HG02798 (cell line): ENCODE measurements at regions not wholly inside any gene's neighbourhood (a gene's known extent, or its start where the extent isn't known, plus 50 kb on each side); places are given as distances from the start of the nearest gene placed in this dataset.
"Not testable (repeated sequence)": the region's sequence is repeated elsewhere in the genome, so short reads cannot be mapped to it uniquely, and the experiment has no call there.

ENCODE experiments used
- ATAC-seq: cut with Tn5 transposase; IDR thresholded peaks from one replicate; pipeline ENCODE4 v1.9.1; 2021; ENCODE audit warnings: mild to moderate bottlenecking; ENCODE audit not compliant: unreplicated experiment, poor library complexity

DNA sequence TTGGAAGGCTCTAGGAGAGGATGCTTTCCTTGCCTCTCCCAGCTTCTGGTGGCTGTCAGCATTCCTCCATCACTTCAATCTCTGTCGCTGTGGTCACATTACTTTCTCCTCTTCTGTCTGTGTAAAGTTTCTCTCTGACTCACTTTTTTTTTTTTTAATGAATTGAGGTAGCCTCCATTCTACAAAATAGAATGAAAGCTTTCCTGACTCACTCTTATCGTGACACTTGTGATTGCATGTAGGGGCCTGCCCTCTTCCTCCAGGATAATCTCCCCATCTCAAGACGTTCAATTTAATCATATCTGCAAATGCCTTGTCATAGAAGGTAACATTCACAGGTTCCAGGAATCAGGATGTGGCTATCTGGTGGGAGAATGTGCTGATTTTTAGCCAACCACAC is 153.5 kb upstream of the HMGA2 start:
- no peak for ATAC-seq

DNA sequence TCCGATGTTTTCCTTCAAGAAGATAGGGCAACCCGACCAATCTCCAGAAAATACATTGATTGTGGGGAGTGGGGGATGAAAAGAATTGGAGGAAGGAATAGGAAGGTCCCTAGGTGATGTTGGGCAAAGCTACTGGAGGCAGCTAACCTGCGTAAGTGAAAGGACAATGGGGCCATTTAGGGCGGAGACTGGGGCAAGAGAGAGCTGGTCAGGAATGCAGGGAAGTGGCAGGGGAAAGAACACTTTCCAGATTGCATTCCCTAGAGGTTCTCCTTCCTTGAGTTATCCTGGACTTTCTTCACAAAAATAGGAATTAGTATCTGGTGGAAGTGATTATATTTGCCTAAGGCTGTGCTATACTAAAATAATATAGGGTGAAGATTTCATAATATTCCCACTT is 151.8 kb upstream of the HMGA2 start:
- no peak for ATAC-seq

DNA sequence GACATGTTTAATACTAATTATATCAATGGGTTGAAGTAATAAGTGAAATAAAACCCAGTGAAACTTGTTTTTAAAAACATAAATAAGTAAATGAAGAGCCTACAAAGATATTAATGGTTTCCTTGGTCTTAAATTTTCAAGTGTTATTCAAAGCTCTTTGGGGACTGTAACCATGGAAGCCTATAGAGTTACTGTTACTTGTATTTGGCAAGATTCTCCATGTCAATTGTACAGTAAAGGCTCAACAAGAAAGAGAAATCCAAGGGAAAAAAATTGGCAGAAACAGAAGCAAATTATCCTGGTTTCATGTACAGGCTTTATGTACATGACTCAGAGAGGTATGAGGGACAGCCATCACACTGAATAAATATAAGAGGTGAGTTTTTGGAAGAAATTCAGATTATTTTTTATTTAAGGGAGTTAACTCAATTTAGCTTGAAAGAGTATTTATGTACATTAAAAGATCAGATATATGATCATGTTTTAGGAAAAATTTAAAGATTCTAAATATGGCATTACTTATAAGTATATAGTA is 151.1 kb upstream of the HMGA2 start:
- ATAC-seq, result no peak

DNA sequence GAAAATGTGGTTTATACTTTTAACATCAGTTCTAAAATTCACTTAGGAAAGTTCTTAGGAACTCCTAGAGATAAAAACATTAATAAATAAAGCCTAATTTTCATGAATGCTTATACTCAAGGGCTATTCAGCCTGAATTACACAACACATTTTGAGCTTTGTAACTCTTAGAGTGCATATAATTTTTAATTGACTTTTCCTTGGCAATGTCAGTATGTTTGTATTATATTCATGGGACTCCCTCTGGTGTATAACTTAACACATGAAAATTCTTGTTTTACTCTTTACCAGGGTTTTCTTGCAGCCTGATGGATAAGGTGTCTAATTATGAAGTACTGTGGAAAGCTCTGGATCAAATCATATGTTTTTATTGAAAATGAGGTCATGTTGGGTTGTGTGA is 150.6 kb upstream of the HMGA2 start:
- no peak for ATAC-seq

DNA sequence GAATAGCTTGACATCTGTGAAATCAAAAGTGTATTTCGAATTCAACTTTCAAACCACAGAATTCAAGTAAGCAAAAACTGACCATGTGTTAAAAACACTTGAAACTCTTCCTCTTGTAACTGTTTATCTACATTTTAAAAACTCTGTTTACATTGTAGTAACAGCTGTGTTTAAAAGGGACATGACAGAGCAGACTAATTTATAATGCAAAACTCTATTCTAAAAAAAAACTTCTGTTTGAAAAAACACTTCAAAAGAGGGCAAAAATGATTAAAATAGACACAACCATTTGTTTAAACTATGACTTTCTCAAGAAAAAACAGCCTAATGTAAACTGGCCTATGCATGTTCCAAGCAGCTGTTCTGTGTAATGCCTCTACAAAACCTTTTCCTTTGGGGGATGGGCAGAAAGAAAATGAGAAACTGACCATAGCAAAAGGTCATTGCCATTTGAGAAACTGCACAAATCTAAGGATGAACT is 149.1 kb upstream of the HMGA2 start:
- ATAC-seq, result no peak

DNA sequence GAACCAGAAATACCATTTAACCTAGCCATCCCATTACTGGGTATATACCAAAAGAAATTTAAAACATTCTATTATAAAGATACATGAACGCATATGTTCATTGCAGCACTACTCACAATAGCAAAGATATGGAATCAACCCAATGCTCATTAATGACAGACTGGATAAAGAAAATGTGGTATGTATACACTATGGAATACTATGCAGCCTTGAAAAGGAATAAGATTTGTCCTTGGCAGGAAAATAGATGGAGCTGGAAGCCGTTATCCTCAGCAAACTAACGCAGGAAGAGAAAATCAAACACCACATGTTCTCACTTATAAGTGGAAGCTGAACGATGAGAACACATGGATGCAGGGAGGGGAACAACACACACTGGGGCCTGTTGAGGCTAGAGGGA is 146.1 kb upstream of the HMGA2 start:
- not testable (repeated sequence) for ATAC-seq

DNA sequence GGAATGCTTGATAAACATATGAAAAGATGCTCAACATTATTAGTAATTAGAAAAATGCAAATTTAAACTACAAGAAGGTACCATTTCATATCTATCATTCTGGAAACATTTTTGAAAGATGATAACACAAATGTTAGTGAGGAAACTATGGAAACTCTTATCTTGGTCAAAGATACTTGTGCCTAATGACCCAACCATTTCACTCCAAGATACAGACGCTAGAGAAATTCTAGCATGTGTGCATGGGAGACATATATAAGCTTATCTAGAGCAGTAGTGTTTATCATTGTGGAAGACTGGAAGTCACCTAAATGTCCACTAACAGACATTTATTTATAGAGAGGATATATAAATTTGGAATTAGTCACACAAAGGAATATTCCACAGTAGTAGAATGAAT is 143.1 kb upstream of the HMGA2 start:
- no peak for ATAC-seq

DNA sequence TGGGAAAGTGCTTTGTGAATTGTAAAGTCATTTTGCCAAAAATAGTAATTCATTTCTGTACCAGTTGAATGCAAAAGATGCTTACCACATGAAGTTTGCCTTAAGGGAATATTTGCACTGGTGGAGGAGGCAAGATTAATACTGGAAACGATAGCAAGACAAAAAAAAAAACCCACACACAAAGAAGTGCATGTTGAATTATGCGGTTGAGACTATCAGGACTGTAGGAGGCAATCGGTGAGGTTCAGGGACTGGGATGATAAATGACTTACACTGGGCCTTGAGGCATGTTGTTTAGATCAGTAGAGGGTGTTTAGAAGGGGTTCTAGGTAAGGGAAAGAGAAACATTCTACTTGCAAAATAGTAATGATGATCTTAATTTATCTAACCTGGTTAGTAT is 142.2 kb upstream of the HMGA2 start:
- no peak for ATAC-seq

DNA sequence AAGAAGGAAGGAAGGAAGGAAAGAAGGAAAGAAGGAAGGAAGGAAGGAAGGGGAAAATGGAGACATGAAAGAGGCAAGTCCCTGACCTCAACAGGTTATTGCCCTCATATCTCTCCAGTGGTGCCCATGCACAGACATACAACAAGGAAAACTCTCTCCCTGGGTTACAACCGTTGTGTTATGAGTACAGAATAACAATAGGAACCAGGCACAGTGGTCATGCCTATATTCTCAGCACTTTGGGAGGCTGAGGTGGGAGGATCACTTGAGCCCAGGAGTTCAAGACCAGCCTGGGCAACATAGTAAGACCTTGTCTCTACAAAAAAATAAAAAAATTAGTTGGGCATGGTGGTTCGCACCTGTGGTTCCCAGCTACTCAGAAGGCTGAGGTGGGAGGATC is 139.4 kb upstream of the HMGA2 start:
- ATAC-seq, result no peak

DNA sequence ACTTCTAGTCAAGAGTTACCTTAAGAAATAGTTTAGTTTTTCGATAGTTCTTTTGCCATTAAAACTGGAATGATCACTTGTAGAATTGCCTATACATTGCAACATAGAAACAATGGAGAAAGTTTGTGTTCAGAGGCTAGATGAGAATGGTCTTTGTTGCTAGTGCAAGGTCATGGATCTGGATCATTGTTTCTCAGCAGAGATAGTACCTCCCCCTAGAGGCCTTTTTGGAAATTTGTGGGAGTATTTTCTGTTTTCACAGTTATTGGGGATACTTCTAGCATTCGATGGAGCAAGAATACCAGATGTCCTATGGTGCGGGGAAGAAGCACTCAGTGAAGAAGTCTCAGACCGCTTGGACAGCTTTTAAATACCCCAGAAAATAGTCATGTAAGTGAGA is 138.8 kb upstream of the HMGA2 start:
- ATAC-seq, result no peak

DNA sequence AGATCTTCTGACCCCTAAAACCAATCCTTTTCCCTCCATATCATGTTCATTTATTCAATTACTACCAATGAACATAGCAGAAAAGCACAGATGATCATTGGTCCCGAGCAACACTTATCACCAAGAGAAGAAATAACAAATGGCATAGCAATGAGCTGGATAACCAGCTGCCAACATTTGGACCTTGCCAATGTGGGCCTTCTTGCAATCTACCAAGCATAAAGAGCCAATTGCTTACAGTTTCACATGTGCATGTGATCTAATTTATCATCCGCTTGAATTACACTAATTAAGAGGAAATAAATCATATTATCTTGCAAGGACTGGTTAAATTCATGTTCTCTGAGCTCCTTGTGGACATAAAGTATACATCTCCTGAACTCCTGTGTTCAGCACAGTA is 134.8 kb upstream of the HMGA2 start:
- ATAC-seq, result no peak

DNA sequence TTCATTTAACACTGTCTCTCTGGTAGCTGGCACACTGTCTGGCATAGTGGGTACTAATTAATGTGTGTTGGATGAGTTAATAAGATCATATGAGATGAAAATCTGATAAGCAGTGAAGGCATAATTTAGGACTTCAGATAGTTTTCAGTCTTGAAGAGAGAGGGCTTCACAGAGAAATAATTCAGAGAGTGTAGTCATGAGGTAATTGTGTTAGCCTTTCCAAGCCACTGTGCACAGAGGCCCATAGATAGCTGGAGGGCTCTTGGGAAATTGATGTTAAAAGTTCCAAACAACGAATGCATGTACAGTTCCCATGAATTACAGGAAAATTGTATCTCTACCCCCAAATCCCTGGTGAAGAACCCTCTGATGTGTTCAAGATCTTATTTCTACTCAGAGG is 133.8 kb upstream of the HMGA2 start:
- ATAC-seq, result no peak

DNA sequence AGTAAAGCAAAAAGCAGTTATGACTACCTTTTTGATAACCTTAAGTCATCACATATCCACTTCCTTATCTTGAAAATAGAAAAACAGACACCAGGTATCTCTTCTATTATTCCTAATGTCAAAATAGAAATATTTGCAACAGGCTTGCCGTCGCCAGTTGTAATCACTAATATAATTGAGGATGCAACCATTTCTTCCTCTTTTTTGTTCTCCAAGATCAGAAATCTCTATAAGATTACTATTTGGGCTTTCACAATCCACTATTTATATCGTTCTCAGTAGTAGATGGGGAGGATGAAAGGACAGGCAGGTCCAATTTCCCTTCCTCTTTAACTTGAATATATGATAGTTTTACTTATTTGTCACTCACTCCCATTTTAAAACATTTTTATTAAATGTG is 130.2 kb upstream of the HMGA2 start:
- ATAC-seq, result no peak

DNA sequence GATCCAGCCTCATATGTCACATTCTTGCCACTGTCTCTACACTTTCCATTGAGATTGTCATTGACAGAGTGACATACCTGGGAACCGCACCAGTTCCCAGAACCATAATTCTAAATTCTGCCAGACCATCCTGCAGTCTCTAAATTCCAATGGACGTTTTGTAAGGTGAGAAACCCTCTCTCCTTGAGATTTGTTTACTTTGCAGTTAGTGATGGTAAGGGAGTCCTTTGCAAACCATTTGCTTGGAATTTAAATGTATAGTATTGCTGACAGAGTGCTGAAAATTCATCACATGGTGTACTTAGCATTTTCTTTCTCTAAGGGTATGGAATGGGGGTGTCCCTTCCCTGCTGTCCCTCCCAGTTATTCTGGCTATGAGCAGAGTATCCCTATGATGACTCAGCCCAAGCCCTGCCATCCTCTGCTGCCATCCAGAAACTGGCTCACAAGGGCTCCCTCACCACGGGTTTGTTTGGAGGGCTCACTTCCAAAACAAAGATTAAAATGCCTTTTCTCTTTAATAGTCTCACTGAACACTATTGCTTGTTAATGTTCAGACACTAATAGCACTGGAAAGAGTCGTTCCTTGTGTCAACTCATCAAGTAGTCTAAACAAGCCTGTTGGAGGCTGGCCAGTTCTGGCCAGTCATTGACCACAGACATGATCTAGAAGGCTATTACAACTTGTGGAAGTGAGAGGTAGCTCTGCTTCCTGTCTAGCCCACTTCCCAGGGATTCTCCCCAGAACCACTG is 129.0 kb upstream of the HMGA2 start:
- ATAC-seq, result no peak

DNA sequence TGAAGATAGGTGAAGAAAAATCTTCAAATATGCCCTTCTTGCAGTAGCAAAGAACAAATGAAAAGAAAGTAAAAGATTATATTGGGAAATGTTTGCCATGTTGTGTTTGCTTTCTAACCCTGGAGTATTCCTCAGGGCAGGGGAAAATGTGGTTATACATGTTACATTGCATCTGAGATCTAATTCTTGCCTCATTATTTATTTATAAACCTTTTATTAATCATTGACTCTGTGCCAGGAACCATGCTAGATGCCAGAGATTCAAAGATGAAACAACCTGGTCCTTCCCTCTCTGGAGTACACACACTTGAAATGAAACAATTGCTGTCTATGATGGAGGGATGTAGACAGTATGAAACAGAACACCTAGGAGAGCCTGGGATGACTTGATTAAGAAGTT is 128.1 kb upstream of the HMGA2 start:
- ATAC-seq, result no peak

DNA sequence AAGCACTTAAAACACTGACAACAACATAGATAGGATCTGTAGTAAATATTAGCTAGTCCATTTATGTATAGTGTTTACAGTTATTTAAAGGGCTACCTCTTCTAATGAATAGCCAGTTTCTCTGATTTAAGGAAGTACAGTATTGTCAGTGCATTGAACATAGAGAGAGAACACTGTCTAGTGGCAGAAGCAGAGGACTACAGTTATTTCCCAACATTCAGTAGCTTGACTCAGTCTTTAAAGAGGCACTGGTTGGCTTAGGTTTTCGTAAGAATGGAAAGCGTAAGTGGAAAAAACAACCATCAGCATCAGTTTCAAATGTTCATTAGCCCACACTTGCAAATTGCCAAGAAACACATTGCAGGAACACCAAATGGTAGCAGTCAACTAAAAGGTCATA is 125.0 kb upstream of the HMGA2 start:
- no peak for ATAC-seq

DNA sequence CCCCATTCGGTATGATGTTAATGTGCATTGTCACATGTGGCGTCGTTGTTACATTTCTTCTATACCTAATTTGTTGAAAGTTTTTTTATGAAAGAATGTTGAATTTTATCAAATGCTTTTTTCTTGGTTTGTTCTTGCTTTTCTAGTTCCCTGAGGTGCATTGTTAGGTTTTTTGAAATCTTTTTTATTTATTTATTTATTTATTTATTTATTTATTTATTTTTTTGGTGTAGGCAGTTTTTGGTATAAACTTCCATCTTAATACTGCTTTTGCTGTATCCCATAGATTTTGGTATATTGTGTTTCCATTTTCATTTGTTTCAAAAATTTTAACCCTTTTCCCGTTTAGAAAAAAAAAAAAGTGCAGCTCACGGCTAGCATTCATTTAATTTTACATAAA is 121.1 kb upstream of the HMGA2 start:
- no peak for ATAC-seq

DNA sequence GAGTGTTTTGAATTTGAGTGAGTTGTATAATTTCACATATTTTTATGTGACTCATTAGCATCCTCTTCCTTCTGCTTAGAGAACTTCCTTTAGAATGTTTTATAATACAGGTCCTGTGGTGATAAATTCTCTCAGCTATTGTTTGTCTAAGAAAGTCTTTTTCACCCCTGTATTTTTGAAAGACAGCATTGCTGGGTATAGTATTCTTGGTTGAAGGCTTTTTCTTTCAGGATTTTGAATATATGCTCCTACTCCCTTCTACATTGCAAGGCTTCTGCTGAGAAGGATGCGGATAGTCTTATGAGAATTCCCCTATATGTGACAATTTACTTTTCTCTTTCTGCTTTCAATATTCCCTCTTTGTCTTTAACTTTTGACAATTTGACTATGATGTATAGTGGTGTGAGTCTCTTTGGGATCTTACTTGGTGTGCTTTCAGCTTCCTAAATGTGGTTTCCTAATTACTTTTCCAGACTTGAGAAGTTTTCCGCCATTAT is 118.9 kb upstream of the HMGA2 start:
- no peak for ATAC-seq

DNA sequence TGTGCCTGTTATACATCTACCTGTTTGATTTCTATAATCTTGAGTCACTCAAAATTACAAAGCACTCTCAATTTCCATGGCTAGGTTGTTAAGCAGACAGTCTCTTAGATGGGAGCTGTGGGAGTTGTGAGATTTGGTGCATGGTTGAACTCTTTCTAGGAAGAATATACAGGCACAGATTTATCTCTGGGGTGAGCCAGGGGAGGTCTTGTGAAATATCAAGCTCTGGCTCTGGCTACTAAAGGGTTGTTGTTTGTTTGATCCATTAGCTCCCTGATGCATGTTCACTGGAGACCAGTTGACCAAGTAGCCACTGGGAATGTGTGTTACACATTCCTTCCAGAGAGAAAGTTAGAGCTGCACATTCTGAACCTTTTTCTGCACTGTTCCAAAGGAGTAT is 117.2 kb upstream of the HMGA2 start:
- ATAC-seq, result no peak

DNA sequence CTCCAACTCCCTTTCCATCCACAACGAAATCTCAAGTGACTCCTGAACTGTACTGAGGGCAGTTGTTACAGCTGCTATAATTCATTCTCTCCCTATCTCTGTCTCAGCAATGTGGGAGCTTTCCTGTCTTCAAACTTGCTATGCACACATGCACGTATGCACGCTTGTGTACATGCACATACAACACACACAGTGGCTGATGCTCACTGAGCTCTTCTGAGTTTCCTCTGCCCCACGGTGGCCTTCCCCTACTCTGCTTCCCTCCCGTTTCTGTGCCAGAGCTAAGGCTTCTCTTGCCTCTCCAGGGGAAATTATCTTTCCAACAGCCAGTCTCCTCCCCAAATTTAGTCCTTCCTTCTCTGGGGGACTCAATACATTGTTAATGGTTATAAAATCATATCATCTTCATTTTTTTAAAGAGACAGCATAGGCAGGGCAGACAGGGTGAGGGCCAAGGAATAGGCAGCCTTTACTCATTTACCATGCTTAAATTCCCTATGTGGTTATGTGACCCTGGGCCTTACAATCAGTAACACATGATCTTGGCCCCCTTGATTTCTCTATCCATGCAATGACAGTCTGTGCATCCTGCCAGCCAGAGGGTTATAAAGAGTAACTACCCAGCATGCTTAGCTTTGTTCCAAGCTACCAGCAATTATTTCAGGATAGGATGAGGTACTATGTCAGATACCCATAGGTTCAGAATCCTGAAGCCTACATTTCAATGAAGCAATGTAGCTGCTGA is 111.9 kb upstream of the HMGA2 start:
- no peak for ATAC-seq

DNA sequence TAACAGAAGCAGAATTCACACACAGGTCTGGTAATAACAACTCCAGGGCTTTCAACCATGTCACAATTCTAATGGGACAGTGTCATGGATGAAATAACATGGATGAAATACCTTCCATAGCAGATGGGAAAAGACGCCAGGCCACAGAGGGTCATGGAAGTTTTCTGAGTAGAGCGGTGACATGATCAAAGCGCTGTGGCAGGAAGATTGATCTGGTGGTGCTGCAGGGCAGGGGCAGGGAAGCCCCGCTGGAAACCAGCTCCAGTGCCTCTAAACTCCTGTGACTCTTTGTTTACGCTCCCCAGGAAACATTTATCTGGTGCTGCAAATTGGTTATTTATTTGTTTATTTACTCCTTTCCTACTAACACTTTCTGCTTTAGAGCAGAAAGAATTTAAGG is 108.3 kb upstream of the HMGA2 start:
- no peak for ATAC-seq
